ENCODE measurements at regions not wholly inside any gene's neighbourhood (a gene's known extent, or its start where the extent isn't known, plus 50 kb on each side); places are given as distances from the start of the nearest gene placed in this dataset.

- Mint-ChIP-seq H3K9me3 (peaks cover 4 to 5% of the 10 kb centered on the region in 2 donors), H3K27me3 (ENCODE audit: low read depth in 2 of 2) (peaks cover 14 to 30% of the 10 kb centered on the region in 2 donors), H3K36me3 (peaks cover 6% of the 10 kb centered on the region), H3K4me3 (no peak overlapping the region), H3K27ac (no peak overlapping the region), H3K4me1 (no peaks in the 10 kb centered on the region)
- no peak overlapping the region for H3K4me3 ChIP-seq (ENCODE audit: low read length)
- no peaks in the 10 kb centered on the region for H3K27me3 ChIP-seq (ENCODE audit: control insufficient read depth, insufficient read depth, low read length)
- DNase-seq (no peak), ATAC-seq (no peak)
- 92% methylated on average over 4 of the region's 4 CpGs for WGBS (ENCODE audit: insufficient coverage)
- no peak for TF ChIP-seq CTCF (IDR thresholded peaks at IDR 0.05)
- H3K9me3 ChIP-seq (ENCODE audit: control insufficient read depth, insufficient read depth, low read length): peaks cover 7% of the 10 kb centered on the region
- no peak overlapping the region for H3K27ac ChIP-seq (ENCODE audit: low read length)
- H3K4me1 ChIP-seq (ENCODE audit: control insufficient read depth, insufficient read depth, low read length): no peaks in the 10 kb centered on the region
- H3K36me3 ChIP-seq (ENCODE audit: control insufficient read depth, insufficient read depth, low read length): no peaks in the 10 kb centered on the region
- intact Hi-C loops (cut with micrococcal nuclease): no loop called here
Observed at GRCh38 chr6:3607171-3607570, 144.3 kb downstream of the PXDC1 start.

DNA sequence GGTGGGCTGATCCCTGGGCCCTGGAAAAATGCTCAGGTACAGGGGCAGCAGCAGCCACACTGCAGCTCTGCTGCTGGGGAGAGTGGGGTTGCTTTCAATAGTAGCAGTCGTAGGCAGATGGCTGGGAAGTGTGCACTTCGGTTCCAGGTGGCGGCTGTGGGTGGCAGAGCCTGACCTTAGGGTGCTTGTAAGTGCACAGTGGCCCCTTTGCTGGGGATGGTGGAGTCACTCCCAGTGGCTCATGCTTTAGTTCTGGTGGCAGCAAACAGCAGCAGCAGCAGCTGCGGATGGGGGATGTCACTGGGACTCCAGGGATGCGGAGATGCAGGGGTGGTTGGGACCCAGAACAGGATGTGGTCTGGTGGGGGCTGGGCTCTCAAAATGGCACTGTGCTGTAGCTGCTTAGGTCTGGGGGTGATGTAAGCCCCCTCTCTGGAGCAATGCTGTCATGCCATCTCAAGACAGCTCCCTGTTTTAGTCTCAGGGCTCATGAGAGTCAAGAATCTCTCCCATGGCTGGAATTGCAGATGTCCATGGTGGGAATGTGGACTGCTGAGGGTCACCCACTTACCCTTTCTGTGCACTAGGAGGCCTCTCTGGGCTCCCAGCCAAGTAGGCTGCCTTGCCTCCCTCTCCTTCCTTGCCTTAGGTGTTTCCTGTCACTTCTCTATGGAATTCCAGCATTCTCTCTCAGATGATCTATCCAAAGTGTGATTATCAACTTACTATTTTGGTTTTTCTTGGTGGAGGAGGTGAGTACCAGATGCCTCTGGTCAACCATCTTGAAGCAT is 146.7 kb upstream of the SLC22A23 start:
- no peaks in the 10 kb centered on the region for H3K4me1 ChIP-seq (ENCODE audit: control insufficient read depth, insufficient read depth, low read length)
- WGBS (ENCODE audit: insufficient coverage): 87% methylated on average over 5 of the region's 5 CpGs
- H3K9me3 Mint-ChIP-seq: peaks cover 5 to 10% of the 10 kb centered on the region in 2 donors
- DNase-seq (no peak), ATAC-seq (no peak)
- H3K27ac Mint-ChIP-seq: no peak overlapping the region
- intact Hi-C loops (cut with micrococcal nuclease): no loop called here
- no peaks in the 10 kb centered on the region for H3K4me1 Mint-ChIP-seq
- peaks cover 7% of the 10 kb centered on the region for H3K9me3 ChIP-seq (ENCODE audit: control insufficient read depth, insufficient read depth, low read length)
- no peak overlapping the region for H3K4me3 Mint-ChIP-seq
- no peak for TF ChIP-seq CTCF (IDR thresholded peaks at IDR 0.05)
- peaks cover 26 to 53% of the 10 kb centered on the region in 2 donors for H3K27me3 Mint-ChIP-seq (ENCODE audit: low read depth in 2 of 2)
- no peaks in the 10 kb centered on the region for H3K27me3 ChIP-seq (ENCODE audit: control insufficient read depth, insufficient read depth, low read length)
- no peaks in the 10 kb centered on the region for H3K36me3 ChIP-seq (ENCODE audit: control insufficient read depth, insufficient read depth, low read length)
- no peak overlapping the region for H3K4me3 ChIP-seq (ENCODE audit: low read length)
- peaks cover 18% of the 10 kb centered on the region for H3K36me3 Mint-ChIP-seq
- H3K27ac ChIP-seq (ENCODE audit: low read length): no peak overlapping the region

GRCh38 chr6:3601570-3601969 is 144.7 kb upstream of the SLC22A23 start:
- Histone ChIP-seq H3K9me3 (ENCODE audit: control insufficient read depth, insufficient read depth, low read length) (peaks cover 7% of the 10 kb centered on the region), H3K27me3 (ENCODE audit: control insufficient read depth, insufficient read depth, low read length) (no peaks in the 10 kb centered on the region), H3K27ac (ENCODE audit: low read length) (no peak overlapping the region), H3K4me3 (ENCODE audit: low read length) (no peak overlapping the region), H3K36me3 (ENCODE audit: control insufficient read depth, insufficient read depth, low read length) (no peaks in the 10 kb centered on the region), H3K4me1 (ENCODE audit: control insufficient read depth, insufficient read depth, low read length) (no peaks in the 10 kb centered on the region)
- Mint-ChIP-seq H3K27me3 (ENCODE audit: low read depth in 2 of 2) (peaks cover 30 to 43% of the 10 kb centered on the region in 2 donors), H3K27ac (no peak overlapping the region), H3K4me1 (no peaks in the 10 kb centered on the region), H3K4me3 (no peak overlapping the region), H3K9me3 (peaks cover 5 to 10% of the 10 kb centered on the region in 2 donors), H3K36me3 (peaks cover 18% of the 10 kb centered on the region)
- 100% methylated on average over 2 of the region's 3 CpGs for WGBS (ENCODE audit: insufficient coverage)
- DNase-seq (no peak), ATAC-seq (no peak)
- TF ChIP-seq CTCF (IDR thresholded peaks at IDR 0.05): no peak
- intact Hi-C loops (cut with micrococcal nuclease): no loop called here

All from natural killer cell (primary cell).